Breast epithelium (tissue), 4 donors: ENCODE measurements at regions not wholly inside any gene's neighbourhood (a gene's known extent, or its start where the extent isn't known, plus 50 kb on each side); places are given as distances from the start of the nearest gene placed in this dataset.

Experiments
- DNase-seq, 2 donors: peaks; one replicate each; pipeline ENCODE4 v3.0.0-alpha.2; 2019; ENCODE audit warnings: low spot score in 2 of 2
- H3K27ac ChIP-seq, 2 donors: fragments of 200-600 bp; sonication (generic) in 1 of 2; one replicate each; pipeline ENCODE4 v1.5.1; 2016 to 2019; ENCODE audit warnings: mild to moderate bottlenecking in 1 of 2
- H3K27me3 ChIP-seq, 2 donors: fragments of 200-600 bp; sonication (generic) in 1 of 2; one replicate each; pipeline versions ENCODE4 v1.5.1 to v1.6.0; 2017 to 2019; ENCODE audit warnings: control low read depth in 1 of 2, mild to moderate bottlenecking in 1 of 2
- H3K36me3 ChIP-seq: fragments of 200-600 bp; one replicate; pipeline ENCODE4 v1.5.1; 2019
- H3K4me1 ChIP-seq, 2 donors: fragments of 200-600 bp; sonication (generic); one replicate each; pipeline ENCODE4 v1.5.1; 2016 to 2019; ENCODE audit warnings: control low read depth in 1 of 2
- H3K4me3 ChIP-seq, 3 donors: fragments of 200-600 bp; sonication (generic); 1 replicate in 2 of 3; 2 replicates in 1 of 3; pipeline ENCODE4 v1.5.1; 2016 to 2019; ENCODE audit warnings: mild to moderate bottlenecking in 3 of 3, moderate library complexity in 2 of 3
- H3K9me3 ChIP-seq, 2 donors: fragments of 200-600 bp; sonication (generic) in 1 of 2; one replicate each; pipeline ENCODE4 v1.5.1; 2016 to 2019; ENCODE audit warnings: control low read depth in 1 of 2
- POLR2A ChIP-seq: fragments of 450-650 bp; IDR thresholded peaks from one replicate; pipeline ENCODE4 v1.6.1; 2016; ENCODE audit warnings: antibody characterized with exemption, mild to moderate bottlenecking, moderate library complexity
- POLR2AphosphoS5 ChIP-seq, 3 donors: sonication (generic); formaldehyde crosslinking; IDR thresholded peaks; one replicate each; pipeline ENCODE4 v1.6.1; 2017; ENCODE audit warnings: antibody characterized with exemption in 3 of 3
- intact Hi-C: fragments of 100-400 bp; cut with DNase I; formaldehyde crosslinking; loops from one replicate; pipeline ENCODE4 v1.15.1; 2023; ENCODE audit warnings: low total_unique reads
- TF ChIP-seq, protein P1 (sequence below), 3 donors: fragments of 450-650 bp; IDR thresholded peaks; one replicate each; pipeline ENCODE4 v1.5.1; 2016 to 2017; ENCODE audit warnings: antibody characterized with exemption in 3 of 3, mild to moderate bottlenecking in 3 of 3, moderate library complexity in 3 of 3

DNA sequence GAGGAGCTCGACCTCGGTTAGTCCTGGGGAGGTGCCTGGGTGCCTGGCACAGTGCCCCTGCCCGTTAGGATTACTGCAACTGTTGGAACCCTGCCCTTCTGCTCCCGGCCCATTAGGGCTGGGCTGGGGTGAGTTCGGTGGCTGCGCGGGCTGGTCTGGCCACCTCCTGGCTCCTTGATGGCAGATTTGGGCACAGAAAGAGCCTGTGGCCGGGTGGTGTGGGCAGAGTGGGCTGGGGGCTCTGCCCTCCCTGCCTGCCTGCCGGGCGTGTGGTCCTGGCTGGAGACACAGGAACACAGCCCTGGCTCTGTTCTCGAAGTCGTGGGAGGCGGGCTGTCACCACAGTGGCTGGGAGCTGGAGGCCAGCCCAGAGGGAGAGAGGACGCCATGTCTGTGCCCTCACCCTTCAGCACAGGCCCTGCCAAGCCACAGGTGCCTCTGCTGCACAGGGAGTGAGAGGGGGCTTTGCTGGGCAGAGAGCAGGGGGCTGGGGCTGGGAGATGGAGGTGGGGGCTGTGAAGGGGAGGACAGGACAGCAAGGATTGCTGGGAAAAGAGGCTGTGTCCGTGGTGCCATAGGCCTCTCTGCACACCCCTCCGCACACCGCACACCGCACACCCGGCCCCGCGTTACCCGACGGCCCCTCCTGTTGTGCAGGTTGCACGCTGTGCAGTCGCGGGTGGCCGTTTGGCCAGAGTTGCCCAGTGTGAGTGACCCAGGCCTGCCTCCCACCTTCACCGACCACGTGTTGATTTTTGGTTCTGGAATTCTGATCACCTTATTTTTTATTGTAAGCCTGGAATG, 236.6 kb upstream of the GSE1 start:
- Histone ChIP-seq H3K9me3 (no peaks in the 10 kb centered on the region), H3K4me1 (peaks cover 12 to 25% of the 10 kb centered on the region in 2 donors), H3K36me3 (no peaks in the 10 kb centered on the region), H3K27me3 (no peaks in the 10 kb centered on the region), H3K27ac (peak overlapping the region; percentile 67 to 83), H3K4me3 (no peak overlapping the region)
- peak in 1 of 2 donors; percentile 69 for DNase-seq
- intact Hi-C loops = no loop called here
- no peak for TF ChIP-seq POLR2A
- TF ChIP-seq POLR2AphosphoS5 (IDR thresholded peaks at IDR 0.05) = no peak
- TF ChIP-seq, protein P1, sequence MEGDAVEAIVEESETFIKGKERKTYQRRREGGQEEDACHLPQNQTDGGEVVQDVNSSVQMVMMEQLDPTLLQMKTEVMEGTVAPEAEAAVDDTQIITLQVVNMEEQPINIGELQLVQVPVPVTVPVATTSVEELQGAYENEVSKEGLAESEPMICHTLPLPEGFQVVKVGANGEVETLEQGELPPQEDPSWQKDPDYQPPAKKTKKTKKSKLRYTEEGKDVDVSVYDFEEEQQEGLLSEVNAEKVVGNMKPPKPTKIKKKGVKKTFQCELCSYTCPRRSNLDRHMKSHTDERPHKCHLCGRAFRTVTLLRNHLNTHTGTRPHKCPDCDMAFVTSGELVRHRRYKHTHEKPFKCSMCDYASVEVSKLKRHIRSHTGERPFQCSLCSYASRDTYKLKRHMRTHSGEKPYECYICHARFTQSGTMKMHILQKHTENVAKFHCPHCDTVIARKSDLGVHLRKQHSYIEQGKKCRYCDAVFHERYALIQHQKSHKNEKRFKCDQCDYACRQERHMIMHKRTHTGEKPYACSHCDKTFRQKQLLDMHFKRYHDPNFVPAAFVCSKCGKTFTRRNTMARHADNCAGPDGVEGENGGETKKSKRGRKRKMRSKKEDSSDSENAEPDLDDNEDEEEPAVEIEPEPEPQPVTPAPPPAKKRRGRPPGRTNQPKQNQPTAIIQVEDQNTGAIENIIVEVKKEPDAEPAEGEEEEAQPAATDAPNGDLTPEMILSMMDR (IDR thresholded peaks at IDR 0.05) = no peak

DNA sequence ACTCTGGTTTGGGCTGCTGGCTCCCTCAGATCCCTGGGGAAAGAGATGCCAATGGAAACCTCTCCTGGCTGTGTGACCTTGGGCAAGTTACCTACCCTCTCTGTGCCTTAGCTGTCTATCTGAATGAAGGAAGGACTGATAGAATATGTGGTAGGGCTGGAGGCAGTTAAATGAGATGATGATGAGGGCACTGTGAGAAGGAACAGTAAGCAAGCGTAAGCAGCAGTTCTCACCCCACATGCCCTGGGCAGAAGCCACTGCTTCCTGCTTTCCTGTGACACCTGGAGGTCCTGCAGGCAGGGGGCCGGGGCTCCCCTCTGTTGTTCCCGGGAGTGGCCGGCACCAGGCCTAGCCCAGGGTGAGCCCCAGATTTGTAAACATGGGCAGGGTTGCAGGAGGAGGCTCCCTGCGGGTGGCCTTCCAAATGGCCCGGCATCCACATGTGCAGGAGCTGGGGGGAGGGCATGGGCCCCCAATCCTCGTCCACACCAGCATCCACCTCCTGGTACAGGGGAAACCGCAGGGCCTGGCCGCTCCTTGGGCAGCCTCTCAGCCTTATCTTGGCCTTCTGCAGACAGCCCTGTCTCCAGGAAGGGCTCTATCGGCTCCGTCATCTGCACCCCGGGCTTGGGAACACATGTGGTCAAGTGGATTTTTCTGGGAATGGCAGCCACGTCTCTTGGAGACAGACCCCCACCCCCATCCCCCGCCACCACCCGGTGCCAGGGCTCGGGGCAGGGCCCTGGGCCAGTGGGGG, 235.6 kb upstream of the GSE1 start:
- TF ChIP-seq, protein P1 (IDR thresholded peaks at IDR 0.05) = no peak
- no peak for TF ChIP-seq POLR2A
- no peak for TF ChIP-seq POLR2AphosphoS5 (IDR thresholded peaks at IDR 0.05)
- Histone ChIP-seq H3K27ac (peak overlapping the region; percentile 67 to 83), H3K36me3 (no peaks in the 10 kb centered on the region), H3K4me1 (peaks cover 12 to 25% of the 10 kb centered on the region in 2 donors), H3K9me3 (no peaks in the 10 kb centered on the region), H3K27me3 (no peaks in the 10 kb centered on the region), H3K4me3 (no peak overlapping the region)
- DNase-seq = no peak
- intact Hi-C loops = no loop called here

DNA sequence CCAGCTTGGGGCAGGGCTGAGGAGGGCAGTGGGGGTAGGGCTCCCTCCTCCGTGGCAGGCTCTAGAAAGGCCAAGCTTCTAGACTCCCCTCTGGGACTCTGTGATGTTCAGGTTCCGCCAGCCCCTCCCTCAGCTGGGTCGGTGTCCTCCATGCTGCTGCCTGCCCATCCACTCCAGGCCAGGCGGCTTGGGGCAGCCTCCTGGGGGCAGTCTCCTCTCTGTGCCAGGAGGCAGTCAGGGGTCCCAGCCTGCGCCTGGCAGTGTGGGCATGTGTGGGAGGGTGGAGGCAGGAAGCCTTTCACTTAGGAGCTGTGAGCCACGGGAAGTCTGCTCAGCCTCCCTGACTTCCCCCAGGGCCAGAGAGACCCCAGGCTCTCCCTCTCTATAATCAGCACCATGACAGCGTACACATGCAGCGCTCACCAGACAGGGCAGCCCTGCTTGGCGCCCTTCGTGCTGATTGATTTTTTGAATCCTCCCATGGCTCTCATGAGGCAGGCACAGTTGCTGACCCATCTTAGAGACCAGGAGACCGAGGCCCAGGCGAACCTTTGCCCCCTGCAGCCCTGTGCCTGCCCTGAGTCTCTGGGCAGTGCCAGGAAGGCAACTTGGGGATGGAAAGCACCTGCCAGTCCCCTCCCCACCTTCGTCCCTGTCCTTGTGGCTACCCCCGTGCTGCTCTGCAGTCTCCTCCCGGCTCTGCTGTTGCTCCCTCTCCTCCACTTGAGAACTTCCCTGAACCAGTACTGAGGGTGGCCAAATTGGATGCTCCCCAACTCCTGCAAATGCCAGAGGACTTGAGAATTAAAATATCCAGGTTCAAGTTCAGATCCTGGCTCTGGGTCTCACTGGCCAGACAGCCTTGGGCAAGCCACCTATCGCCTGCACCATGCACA, 234.7 kb upstream of the GSE1 start:
- no peaks in the 10 kb centered on the region for H3K27me3 ChIP-seq
- DNase-seq = no peak
- intact Hi-C loops = no loop called here
- H3K27ac ChIP-seq = peak overlapping the region; percentile 67 to 83
- H3K4me1 ChIP-seq = peaks cover 12 to 25% of the 10 kb centered on the region in 2 donors
- H3K9me3 ChIP-seq = no peaks in the 10 kb centered on the region
- TF ChIP-seq, protein P1 (IDR thresholded peaks at IDR 0.05) = no peak
- no peak for TF ChIP-seq POLR2A
- no peak for TF ChIP-seq POLR2AphosphoS5 (IDR thresholded peaks at IDR 0.05)
- H3K4me3 ChIP-seq = no peak overlapping the region
- H3K36me3 ChIP-seq = no peaks in the 10 kb centered on the region

DNA sequence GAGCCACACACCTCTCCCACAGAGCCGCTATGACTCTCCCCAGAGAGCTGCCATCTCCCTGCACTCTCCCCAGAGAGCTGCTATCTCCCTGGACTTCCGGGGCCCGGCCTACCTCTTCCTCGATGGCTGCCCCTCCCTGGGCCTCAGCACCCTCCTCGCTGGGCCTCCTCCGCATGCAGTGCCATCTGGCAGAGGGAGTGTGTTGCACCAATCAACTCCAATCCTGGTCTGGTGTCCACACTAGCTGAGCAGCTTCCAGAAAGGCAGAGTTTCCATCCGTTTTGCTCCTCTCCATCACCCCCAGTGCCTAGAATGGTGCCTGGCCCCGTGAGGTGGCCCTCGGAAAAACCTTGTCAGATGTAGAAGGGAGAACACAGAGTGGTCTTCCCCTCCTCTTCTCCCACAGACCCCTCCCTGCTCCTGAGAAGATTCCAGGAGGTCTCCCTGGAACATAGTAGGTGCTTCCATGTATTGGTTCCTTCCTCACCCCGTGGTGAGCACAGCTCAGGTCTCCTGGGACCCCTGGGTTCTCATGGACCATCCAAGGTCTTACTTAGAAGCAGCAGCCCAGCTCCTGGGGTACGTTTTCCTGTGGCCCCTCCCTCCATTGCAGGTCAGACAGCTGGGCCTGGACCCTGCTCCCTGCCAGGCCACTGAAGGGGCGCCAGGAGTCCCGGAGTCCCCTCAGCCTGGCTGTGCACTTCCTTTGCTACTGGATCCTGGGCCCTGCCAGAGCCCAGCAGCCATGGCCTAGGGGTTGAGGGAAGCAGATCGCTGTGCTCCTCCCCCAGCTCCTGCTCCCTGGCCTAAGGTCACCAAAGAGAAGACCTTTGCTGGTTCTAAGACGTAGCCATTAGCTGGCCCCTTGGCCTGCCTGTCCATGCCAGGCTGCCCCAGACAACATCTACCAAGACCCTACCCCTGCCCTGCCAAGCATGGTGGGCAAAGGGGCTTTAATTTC, 233.8 kb upstream of the GSE1 start:
- intact Hi-C loops = loop anchor here (2.0 kb wide), 1 partner anchor 35 kb away; no protein-coding TSS in a partner anchor
- Histone ChIP-seq H3K27ac (peak overlapping the region; percentile 14 to 22), H3K4me1 (peaks cover 18 to 32% of the 10 kb centered on the region in 2 donors)

More for the DNA sequence above, 233.8 kb upstream of the GSE1 start:
- no peaks in the 10 kb centered on the region for H3K36me3 ChIP-seq
- no peaks in the 10 kb centered on the region for H3K9me3 ChIP-seq
- TF ChIP-seq, protein P1 (IDR thresholded peaks at IDR 0.05) = no peak
- TF ChIP-seq POLR2AphosphoS5 (IDR thresholded peaks at IDR 0.05) = no peak
- no peak for TF ChIP-seq POLR2A
- no peak overlapping the region for H3K4me3 ChIP-seq
- H3K27me3 ChIP-seq = no peaks in the 10 kb centered on the region
- DNase-seq = no peak
